ENCODE measurements at regions not wholly inside any gene's neighbourhood (a gene's known extent, or its start where the extent isn't known, plus 50 kb on each side); places are given as distances from the start of the nearest gene placed in this dataset.
"Not testable (repeated sequence)": the region's sequence is repeated elsewhere in the genome, so short reads cannot be mapped to it uniquely, and the experiment has no call there.

DNA sequence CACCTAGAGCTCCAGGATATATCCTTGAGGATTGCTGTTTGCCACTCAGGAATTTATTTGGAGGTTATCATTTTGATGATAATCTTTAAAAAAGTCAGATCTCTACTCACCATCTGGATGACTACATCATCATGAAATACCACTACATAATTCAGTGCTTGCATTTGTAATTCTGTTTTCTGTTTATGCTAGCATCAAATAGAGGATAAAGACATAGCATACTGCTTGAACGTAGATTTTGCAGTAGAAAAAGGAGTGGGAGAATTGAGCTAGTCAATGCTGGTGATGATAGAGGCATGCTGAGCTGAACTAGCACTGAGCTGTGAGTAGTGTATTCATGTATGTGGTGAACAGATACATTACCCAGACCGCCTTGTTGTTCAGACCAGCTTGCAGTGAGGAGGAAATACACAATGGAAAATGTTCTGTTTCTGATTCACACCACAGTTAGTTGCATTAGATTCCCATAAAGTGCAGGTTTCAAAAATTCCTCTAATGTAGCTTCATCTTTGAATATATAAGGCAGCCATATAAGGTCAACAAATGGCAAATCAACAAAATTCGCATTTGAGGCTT is 68.8 kb upstream of the CDC42EP3 start:
- TF ChIP-seq CTCF (IDR thresholded peaks at IDR 0.05; ENCODE audit: extremely low read depth, missing control alignments) = no peak
- DNase-seq (ENCODE audit: low spot score) = no peak

GRCh38 chr2:37742286-37742685 is 70.8 kb upstream of the CDC42EP3 start:
- no peak for TF ChIP-seq CTCF (IDR thresholded peaks at IDR 0.05; ENCODE audit: extremely low read depth, missing control alignments)
- no peak for DNase-seq (ENCODE audit: low spot score)

DNA sequence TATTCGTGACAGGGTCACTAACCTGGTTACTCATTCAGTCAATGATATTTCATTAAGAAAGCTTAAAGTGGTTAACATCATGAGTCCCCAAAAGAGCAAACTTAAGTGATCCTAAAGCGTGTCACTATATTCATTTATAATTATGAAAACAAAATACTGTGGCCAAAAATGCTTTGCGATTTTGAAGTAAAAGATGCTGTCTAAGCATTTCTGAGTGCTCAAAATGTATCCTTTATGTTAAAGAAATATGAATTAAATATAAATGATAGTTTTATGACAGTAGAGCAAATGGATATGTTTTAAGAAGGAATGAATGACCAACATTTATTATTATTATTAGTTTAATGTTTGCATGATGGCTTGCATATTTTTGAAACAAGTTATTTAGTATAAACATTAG is 72.6 kb upstream of the CDC42EP3 start:
- no peak for TF ChIP-seq CTCF (IDR thresholded peaks at IDR 0.05; ENCODE audit: extremely low read depth, missing control alignments)
- DNase-seq (ENCODE audit: low spot score) = no peak

GRCh38 chr2:37744961-37745360 is 73.5 kb upstream of the CDC42EP3 start:
- DNase-seq (ENCODE audit: low spot score) = not testable (repeated sequence)

GRCh38 chr2:37746011-37746410 is 74.6 kb upstream of the CDC42EP3 start:
- DNase-seq (ENCODE audit: low spot score) = not testable (repeated sequence)

DNA sequence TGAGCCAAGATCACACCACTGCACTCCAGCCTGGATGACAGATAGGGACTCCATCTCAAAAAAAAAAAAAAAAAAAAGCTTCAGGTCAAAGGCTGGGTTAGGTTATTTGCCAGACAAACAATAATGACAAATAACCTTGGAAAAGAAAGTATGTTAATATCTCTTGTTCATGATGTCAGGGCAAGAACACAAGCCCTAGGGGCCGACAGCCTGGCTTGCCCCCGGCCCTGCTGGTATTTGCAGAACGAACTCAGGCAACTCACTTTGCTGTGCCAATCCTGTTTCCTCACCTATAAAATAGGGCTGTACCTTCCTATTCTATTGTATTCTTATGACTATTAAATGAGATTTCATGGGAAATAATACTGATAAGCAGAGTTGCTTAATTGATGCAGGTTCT is 75.4 kb upstream of the CDC42EP3 start:
- TF ChIP-seq CTCF (IDR thresholded peaks at IDR 0.05; ENCODE audit: extremely low read depth, missing control alignments) = no peak
- DNase-seq (ENCODE audit: low spot score) = no peak

GRCh38 chr2:37748541-37748940 is 77.1 kb upstream of the CDC42EP3 start:
- DNase-seq (ENCODE audit: low spot score) = no peak
- no peak for TF ChIP-seq CTCF (IDR thresholded peaks at IDR 0.05; ENCODE audit: extremely low read depth, missing control alignments)

DNA sequence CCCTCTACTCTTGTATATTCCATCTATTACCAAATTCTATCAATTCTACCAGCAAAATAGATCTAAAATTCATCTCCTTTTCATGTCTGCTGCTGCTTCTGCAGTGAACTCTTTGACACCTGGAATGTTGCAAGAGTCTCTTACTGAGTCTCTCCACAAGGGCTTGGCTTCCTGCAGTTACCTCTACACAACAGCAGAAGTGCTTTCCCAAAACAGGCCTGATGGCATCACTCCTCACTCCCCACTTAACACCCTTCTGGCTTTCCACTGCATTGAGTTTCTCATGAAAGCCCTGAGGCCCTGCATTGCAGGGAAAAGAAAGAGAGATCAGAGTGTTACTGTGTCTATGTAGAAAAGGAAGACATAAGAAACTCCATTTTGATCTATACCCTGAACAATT is 78.8 kb upstream of the CDC42EP3 start:
- not testable (repeated sequence) for DNase-seq (ENCODE audit: low spot score)

GRCh38 chr2:37752766-37753165 is 81.3 kb upstream of the CDC42EP3 start:
- DNase-seq (ENCODE audit: low spot score) = no peak
- TF ChIP-seq CTCF (IDR thresholded peaks at IDR 0.05; ENCODE audit: extremely low read depth, missing control alignments) = no peak
